Body of pancreas (tissue), 4 donors: ENCODE measurements at regions not wholly inside any gene's neighbourhood (a gene's known extent, or its start where the extent isn't known, plus 50 kb on each side); places are given as distances from the start of the nearest gene placed in this dataset.
"Not testable (repeated sequence)": the region's sequence is repeated elsewhere in the genome, so short reads cannot be mapped to it uniquely, and the experiment has no call there.

Experiments
- ATAC-seq: fragments of 150-250 bp; one replicate; pipeline ENCODE4 v1.9.1; 2016
- DNase-seq, 4 donors: peaks; one replicate each; pipeline ENCODE4 v3.0.0-alpha.2; 2019
- H3K27ac ChIP-seq, 4 donors: fragments of 200-600 bp; sonication (generic); 1 replicate in 3 of 4; 2 replicates in 1 of 4; pipeline versions ENCODE4 v1.5.1 to v1.6.1; 2016 to 2019; ENCODE audit warnings: mild to moderate bottlenecking in 1 of 4, mixed read lengths in 1 of 4, moderate library complexity in 1 of 4
- H3K27me3 ChIP-seq, 2 donors: fragments of 200-600 bp; sonication (generic); one replicate each; pipeline ENCODE4 v1.6.0; 2016; ENCODE audit warnings: mild to moderate bottlenecking in 1 of 2
- H3K36me3 ChIP-seq, 2 donors: fragments of 200-600 bp; sonication (generic); replicated peaks in 1 of 2; 2 replicates each; pipeline ENCODE4 v1.5.1; 2016; ENCODE audit warnings: low read depth in 2 of 2; ENCODE audit not compliant: insufficient read depth in 1 of 2
- H3K4me1 ChIP-seq: fragments of 200-600 bp; sonication (generic); one replicate; pipeline ENCODE4 v1.6.0; 2016
- H3K4me3 ChIP-seq, 2 donors: fragments of 200-600 bp; sonication (generic); 1 replicate in 1 of 2; 2 replicates in 1 of 2; pipeline ENCODE4 v1.5.1; 2016 to 2019
- H3K9me3 ChIP-seq, 3 donors: fragments of 200-600 bp; sonication (generic); 1 replicate in 2 of 3; 2 replicates in 1 of 3; pipeline ENCODE4 v1.5.1; 2016
- CTCF ChIP-seq, 7 experiments: fragments of 450-650 bp in 4 of 7; fragments of 200-600 bp in 3 of 7; sonication (generic) in 3 of 7; IDR thresholded peaks; one replicate each; pipeline ENCODE4 v1.5.1; 2016 to 2019; ENCODE audit warnings: antibody characterized with exemption in 7 of 7
- POLR2A ChIP-seq, 3 donors: fragments of 450-650 bp; IDR thresholded peaks; one replicate each; pipeline ENCODE4 v1.6.1; 2016; ENCODE audit warnings: antibody characterized with exemption in 3 of 3, mild to moderate bottlenecking in 2 of 3
- WGBS, 2 donors: methylation state at CpG; one replicate each; pipeline ENCODE4 v1.1.5; 2017; 5-methylcytosine and 5-hydroxymethylcytosine counted together
- intact Hi-C: fragments of 100-400 bp; cut with DNase I; formaldehyde crosslinking; loops from one replicate; pipeline ENCODE4 v1.15.1; 2023

- H3K4me3 ChIP-seq, result no peak overlapping the region
- DNase-seq (no peak), ATAC-seq (no peak)
- no peaks in the 10 kb centered on the region for H3K36me3 ChIP-seq
- 59 to 100% methylated on average over 1 to 2 of the region's 2 CpGs for WGBS, 2 donors
- H3K9me3 ChIP-seq, result no peaks in the 10 kb centered on the region
- no peaks in the 10 kb centered on the region for H3K4me1 ChIP-seq
- no peaks in the 10 kb centered on the region for H3K27me3 ChIP-seq
- intact Hi-C loops, result no loop called here
- H3K27ac ChIP-seq, result no peak overlapping the region
- TF ChIP-seq CTCF (IDR thresholded peaks at IDR 0.05) (no peak), POLR2A (IDR thresholded peaks at IDR 0.05) (no peak)
These were observed 81.9 kb upstream of the TOPAZ1 start for GRCh38 chr3:44159696-44160300.

GRCh38 chr3:44160818-44161217, 80.9 kb upstream of the TOPAZ1 start:
- Histone ChIP-seq H3K4me3 (no peak overlapping the region), H3K4me1 (no peaks in the 10 kb centered on the region), H3K9me3 (no peaks in the 10 kb centered on the region), H3K36me3 (no peaks in the 10 kb centered on the region), H3K27me3 (no peaks in the 10 kb centered on the region), H3K27ac (no peak overlapping the region)
- intact Hi-C loops, result no loop called here
- no peak for ATAC-seq
- 69 to 71% methylated on average over 4 of the region's 4 CpGs for WGBS, 2 donors
- no peak for DNase-seq
- TF ChIP-seq CTCF (IDR thresholded peaks at IDR 0.05) (no peak), POLR2A (IDR thresholded peaks at IDR 0.05) (no peak)

- Histone ChIP-seq H3K9me3 (no peaks in the 10 kb centered on the region), H3K36me3 (no peaks in the 10 kb centered on the region), H3K27me3 (no peaks in the 10 kb centered on the region), H3K27ac (no peak overlapping the region), H3K4me1 (no peaks in the 10 kb centered on the region), H3K4me3 (no peak overlapping the region)
- TF ChIP-seq POLR2A (IDR thresholded peaks at IDR 0.05), result no peak
- no peak for TF ChIP-seq CTCF (IDR thresholded peaks at IDR 0.05)
- no peak for ATAC-seq
- no peak for DNase-seq
- intact Hi-C loops, result no loop called here
- WGBS, 2 donors, result 76 to 85% methylated on average over 4 of the region's 4 CpGs
These were observed 69.8 kb upstream of the TOPAZ1 start for GRCh38 chr3:44171891-44172290.

GRCh38 chr3:44172701-44173100, 69.0 kb upstream of the TOPAZ1 start:
- intact Hi-C loops, ATAC-seq: not testable (repeated sequence)
- 81 to 82% methylated on average over 8 of the region's 8 CpGs for WGBS, 2 donors

GRCh38 chr3:44173263-44173662, 68.4 kb upstream of the TOPAZ1 start:
- DNase-seq (no peak), ATAC-seq (no peak)
- Histone ChIP-seq H3K4me1 (no peaks in the 10 kb centered on the region), H3K27me3 (no peaks in the 10 kb centered on the region), H3K9me3 (no peaks in the 10 kb centered on the region), H3K36me3 (no peaks in the 10 kb centered on the region), H3K4me3 (no peak overlapping the region), H3K27ac (no peak overlapping the region)
- TF ChIP-seq CTCF (IDR thresholded peaks at IDR 0.05) (no peak), POLR2A (IDR thresholded peaks at IDR 0.05) (no peak)
- 72 to 76% methylated on average over 15 of the region's 15 CpGs for WGBS, 2 donors
- intact Hi-C loops, result no loop called here

More at GRCh38 chr3:44172701-44173100, 69.0 kb upstream of the TOPAZ1 start:
- not testable (repeated sequence) for DNase-seq, H3K27me3 ChIP-seq, H3K36me3 ChIP-seq, H3K27ac ChIP-seq, H3K9me3 ChIP-seq, H3K4me3 ChIP-seq, H3K4me1 ChIP-seq
